ENCODE measurements at regions not wholly inside any gene's neighbourhood (a gene's known extent, or its start where the extent isn't known, plus 50 kb on each side); places are given as distances from the start of the nearest gene placed in this dataset.

GRCh38 chr21:25412100-25412499, 195.2 kb downstream of the MRPL39 start:
- Histone ChIP-seq H3K9me3 (ENCODE audit: control insufficient read depth, insufficient read depth, low read depth, low read length) (peaks cover 2% of the 10 kb centered on the region; the same call in 1 of the 2 replicates), H3K4me3 (ENCODE audit: low read depth, low read length) (no peak overlapping the region), H3K36me3 (ENCODE audit: control insufficient read depth in 2 of 2, insufficient read depth in 1 of 2, low read length in 2 of 2) (no peaks in the 10 kb centered on the region), H3K27ac (ENCODE audit: extremely low read depth, low read depth, low read length) (no peak overlapping the region), H3K4me1 (ENCODE audit: control insufficient read depth, insufficient read depth, low read length) (no peaks in the 10 kb centered on the region)
- CTCF ChIA-PET = interaction anchor here (0.8 to 0.9 kb wide), 2 partner anchors 9 to 461 kb away, joined by 3 read pairs; no protein-coding TSS in a partner anchor
- POLR2A ChIA-PET = no interaction called here
- TF ChIP-seq ZNF112 (tag by site-specific recombination; IDR thresholded peaks at IDR 0.05) (no peak), ELK4 (IDR thresholded peaks at IDR 0.05; ENCODE audit: borderline replicate concordance, low read depth, low read length) (no peak), ZNF629 (tag by site-specific recombination; IDR thresholded peaks at IDR 0.05) (no peak), ZNF433 (tag by site-specific recombination; IDR thresholded peaks at IDR 0.05; ENCODE audit: low read depth) (no peak), SETDB1 (IDR thresholded peaks at IDR 0.05; ENCODE audit: insufficient read length, low read length) (no peak), IKZF3 (tag by site-specific recombination; IDR thresholded peaks at IDR 0.05) (no peak), PRDM1 (tag by site-specific recombination; IDR thresholded peaks at IDR 0.05) (no peak), MYNN (tag by site-specific recombination; IDR thresholded peaks at IDR 0.05; ENCODE audit: borderline replicate concordance) (no peak), ZNF174 (tag by site-specific recombination; IDR thresholded peaks at IDR 0.05) (no peak), KLF16 (tag by site-specific recombination; IDR thresholded peaks at IDR 0.05) (no peak), BCL11A (tag by site-specific recombination; IDR thresholded peaks at IDR 0.05; ENCODE audit: low read depth) (no peak), ZNF626 (tag by site-specific recombination; IDR thresholded peaks at IDR 0.05) (no peak), ZNF335 (tag by site-specific recombination; conservative IDR thresholded peaks at IDR 0.05) (no peak), ZNF521 (tag by site-specific recombination; IDR thresholded peaks at IDR 0.05) (no peak), ZNF654 (tag by site-specific recombination; IDR thresholded peaks at IDR 0.05; ENCODE audit: low read depth) (no peak), ZNF747 (tag by site-specific recombination; IDR thresholded peaks at IDR 0.05) (no peak)

- no peak overlapping the region for H3K4me3 ChIP-seq (ENCODE audit: low read depth, low read length)
- no peak overlapping the region for H3K27ac ChIP-seq (ENCODE audit: extremely low read depth, low read depth, low read length)
- CTCF ChIA-PET = no interaction called here
- H3K4me1 ChIP-seq (ENCODE audit: control insufficient read depth, insufficient read depth, low read length) = no peaks in the 10 kb centered on the region
- POLR2A ChIA-PET = no interaction called here
- no peaks in the 10 kb centered on the region for H3K36me3 ChIP-seq (ENCODE audit: control insufficient read depth in 2 of 2, insufficient read depth in 1 of 2, low read length in 2 of 2)
- H3K9me3 ChIP-seq (ENCODE audit: control insufficient read depth, insufficient read depth, low read depth, low read length) = peaks cover 2% of the 10 kb centered on the region; the same call in 1 of the 2 replicates
- TF ChIP-seq HOXA7 (CRISPR knock-in tag; IDR thresholded peaks at IDR 0.05; ENCODE audit: borderline replicate concordance) = no peak
- no peak for TF ChIP-seq BCL11A (tag by site-specific recombination; IDR thresholded peaks at IDR 0.05; ENCODE audit: low read depth)
- no peak for TF ChIP-seq ZNF571 (tag by site-specific recombination; IDR thresholded peaks at IDR 0.05)
- TF ChIP-seq ZBTB21 (tag by site-specific recombination; IDR thresholded peaks at IDR 0.05) = no peak
- no peak for TF ChIP-seq ZNF692 (tag by site-specific recombination; IDR thresholded peaks at IDR 0.05)
- TF ChIP-seq ZFP37 (tag by site-specific recombination; IDR thresholded peaks at IDR 0.05) = no peak
- TF ChIP-seq ZBTB49 (tag by site-specific recombination; IDR thresholded peaks at IDR 0.05; ENCODE audit: low read depth) = no peak
- no peak for TF ChIP-seq ZNF132 (tag by site-specific recombination; IDR thresholded peaks at IDR 0.05; ENCODE audit: borderline replicate concordance)
- TF ChIP-seq ZNF580 (tag by site-specific recombination; IDR thresholded peaks at IDR 0.05) = no peak
- TF ChIP-seq ZNF518A (tag by site-specific recombination; conservative IDR thresholded peaks at IDR 0.05; ENCODE audit: low read depth) = no peak
- no peak for TF ChIP-seq ZNF585B (tag by site-specific recombination; IDR thresholded peaks at IDR 0.05)
- TF ChIP-seq ZNF785 (tag by site-specific recombination; IDR thresholded peaks at IDR 0.05) = no peak
Observed at GRCh38 chr21:25409978-25410377, 197.3 kb downstream of the MRPL39 start.

Measured in HEK293 (cell line).